ENCODE measurements at regions not wholly inside any gene's neighbourhood (a gene's known extent, or its start where the extent isn't known, plus 50 kb on each side); places are given as distances from the start of the nearest gene placed in this dataset.

GRCh38 chr6:158911746-158912480 is 88.1 kb downstream of the RSPH3 start:
- TF ChIP-seq, protein P1, sequence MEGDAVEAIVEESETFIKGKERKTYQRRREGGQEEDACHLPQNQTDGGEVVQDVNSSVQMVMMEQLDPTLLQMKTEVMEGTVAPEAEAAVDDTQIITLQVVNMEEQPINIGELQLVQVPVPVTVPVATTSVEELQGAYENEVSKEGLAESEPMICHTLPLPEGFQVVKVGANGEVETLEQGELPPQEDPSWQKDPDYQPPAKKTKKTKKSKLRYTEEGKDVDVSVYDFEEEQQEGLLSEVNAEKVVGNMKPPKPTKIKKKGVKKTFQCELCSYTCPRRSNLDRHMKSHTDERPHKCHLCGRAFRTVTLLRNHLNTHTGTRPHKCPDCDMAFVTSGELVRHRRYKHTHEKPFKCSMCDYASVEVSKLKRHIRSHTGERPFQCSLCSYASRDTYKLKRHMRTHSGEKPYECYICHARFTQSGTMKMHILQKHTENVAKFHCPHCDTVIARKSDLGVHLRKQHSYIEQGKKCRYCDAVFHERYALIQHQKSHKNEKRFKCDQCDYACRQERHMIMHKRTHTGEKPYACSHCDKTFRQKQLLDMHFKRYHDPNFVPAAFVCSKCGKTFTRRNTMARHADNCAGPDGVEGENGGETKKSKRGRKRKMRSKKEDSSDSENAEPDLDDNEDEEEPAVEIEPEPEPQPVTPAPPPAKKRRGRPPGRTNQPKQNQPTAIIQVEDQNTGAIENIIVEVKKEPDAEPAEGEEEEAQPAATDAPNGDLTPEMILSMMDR (IDR thresholded peaks at IDR 0.05): no peak
- no peak for TF ChIP-seq POLR2A (IDR thresholded peaks at IDR 0.05)

Measured in esophagus squamous epithelium (tissue), 4 donors.